ENCODE measurements at regions not wholly inside any gene's neighbourhood (a gene's known extent, or its start where the extent isn't known, plus 50 kb on each side); places are given as distances from the start of the nearest gene placed in this dataset.

DNA sequence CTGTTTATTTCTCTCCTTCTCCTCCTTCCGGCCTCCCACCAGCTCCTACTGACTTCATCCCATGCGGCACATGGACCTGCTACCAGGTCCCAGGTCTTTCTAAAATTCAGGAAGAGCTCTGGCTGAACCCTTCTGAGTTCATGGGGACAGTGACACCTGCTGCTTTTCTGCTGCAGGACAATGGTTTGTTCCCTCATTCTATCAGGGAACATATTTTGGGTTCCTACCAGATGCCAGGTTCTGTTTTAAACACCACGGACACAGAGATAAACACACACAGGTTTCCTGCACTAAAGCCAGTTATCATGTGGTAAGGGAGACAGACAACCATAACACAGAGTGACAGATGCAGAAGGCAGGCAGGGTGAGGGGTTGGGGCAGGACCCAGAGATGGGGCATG is 114.0 kb upstream of the RAB4A start (continued):
- TF ChIP-seq ZNF749 (CRISPR knock-in tag; IDR thresholded peaks at IDR 0.05; ENCODE audit: borderline replicate concordance) (no peak), ZNF550 (CRISPR knock-in tag; IDR thresholded peaks at IDR 0.05; ENCODE audit: borderline replicate concordance) (no peak), MED1 (CRISPR knock-in tag; IDR thresholded peaks at IDR 0.05) (0 out of 2 replicates have a peak, but pooled peaks have one; percentile 24), SIX4 (CRISPR knock-in tag; IDR thresholded peaks at IDR 0.05) (no peak), HMG20A (CRISPR knock-in tag; IDR thresholded peaks at IDR 0.05; ENCODE audit: borderline replicate concordance) (no peak), XRCC5 (optimal IDR thresholded peaks at IDR 0.05; ENCODE audit: low read length) (peak; percentile 28), NFYC (CRISPR knock-in tag; IDR thresholded peaks at IDR 0.05) (no peak), RXRB (CRISPR knock-in tag; IDR thresholded peaks at IDR 0.05; ENCODE audit: borderline replicate concordance) (peak; percentile 31; the same call in 1 of the 2 replicates), GABPB1 (CRISPR knock-in tag; IDR thresholded peaks at IDR 0.05) (no peak), ZKSCAN8 (CRISPR knock-in tag; IDR thresholded peaks at IDR 0.05; ENCODE audit: borderline replicate concordance) (no peak), SOX13 (IDR thresholded peaks at IDR 0.05) (no peak), SOX13 (CRISPR knock-in tag; conservative IDR thresholded peaks at IDR 0.05 in 1 of 2, IDR thresholded peaks at IDR 0.05 in 1 of 2) (no peak), ZNF180 (CRISPR knock-in tag; IDR thresholded peaks at IDR 0.05; ENCODE audit: borderline replicate concordance, low read depth) (no peak), RAD21 (CRISPR knock-in tag; IDR thresholded peaks at IDR 0.05) (peak; percentile 90), SOX6 (IDR thresholded peaks at IDR 0.05) (no peak), SOX6 (CRISPR knock-in tag; IDR thresholded peaks at IDR 0.05) (peak; percentile 37; the same call in 1 of the 2 replicates)
- TF ChIP-seq, protein P1, sequence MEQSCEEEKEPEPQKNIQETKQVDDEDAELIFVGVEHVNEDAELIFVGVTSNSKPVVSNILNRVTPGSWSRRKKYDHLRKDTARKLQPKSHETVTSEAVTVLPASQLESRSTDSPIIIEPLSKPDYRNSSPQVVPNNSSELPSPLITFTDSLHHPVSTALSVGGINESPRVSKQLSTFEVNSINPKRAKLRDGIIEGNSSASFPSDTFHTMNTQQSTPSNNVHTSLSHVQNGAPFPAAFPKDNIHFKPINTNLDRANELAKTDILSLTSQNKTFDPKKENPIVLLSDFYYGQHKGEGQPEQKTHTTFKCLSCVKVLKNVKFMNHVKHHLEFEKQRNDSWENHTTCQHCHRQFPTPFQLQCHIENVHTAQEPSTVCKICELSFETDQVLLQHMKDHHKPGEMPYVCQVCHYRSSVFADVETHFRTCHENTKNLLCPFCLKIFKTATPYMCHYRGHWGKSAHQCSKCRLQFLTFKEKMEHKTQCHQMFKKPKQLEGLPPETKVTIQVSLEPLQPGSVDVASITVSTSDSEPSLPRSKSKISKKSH (CRISPR knock-in tag; IDR thresholded peaks at IDR 0.05; ENCODE audit: borderline replicate concordance): no peak
- TF ChIP-seq, protein P2, sequence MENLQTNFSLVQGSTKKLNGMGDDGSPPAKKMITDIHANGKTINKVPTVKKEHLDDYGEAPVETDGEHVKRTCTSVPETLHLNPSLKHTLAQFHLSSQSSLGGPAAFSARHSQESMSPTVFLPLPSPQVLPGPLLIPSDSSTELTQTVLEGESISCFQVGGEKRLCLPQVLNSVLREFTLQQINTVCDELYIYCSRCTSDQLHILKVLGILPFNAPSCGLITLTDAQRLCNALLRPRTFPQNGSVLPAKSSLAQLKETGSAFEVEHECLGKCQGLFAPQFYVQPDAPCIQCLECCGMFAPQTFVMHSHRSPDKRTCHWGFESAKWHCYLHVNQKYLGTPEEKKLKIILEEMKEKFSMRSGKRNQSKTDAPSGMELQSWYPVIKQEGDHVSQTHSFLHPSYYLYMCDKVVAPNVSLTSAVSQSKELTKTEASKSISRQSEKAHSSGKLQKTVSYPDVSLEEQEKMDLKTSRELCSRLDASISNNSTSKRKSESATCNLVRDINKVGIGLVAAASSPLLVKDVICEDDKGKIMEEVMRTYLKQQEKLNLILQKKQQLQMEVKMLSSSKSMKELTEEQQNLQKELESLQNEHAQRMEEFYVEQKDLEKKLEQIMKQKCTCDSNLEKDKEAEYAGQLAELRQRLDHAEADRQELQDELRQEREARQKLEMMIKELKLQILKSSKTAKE (CRISPR knock-in tag; IDR thresholded peaks at IDR 0.05; ENCODE audit: borderline replicate concordance): no peak
- TF ChIP-seq, protein P3, sequence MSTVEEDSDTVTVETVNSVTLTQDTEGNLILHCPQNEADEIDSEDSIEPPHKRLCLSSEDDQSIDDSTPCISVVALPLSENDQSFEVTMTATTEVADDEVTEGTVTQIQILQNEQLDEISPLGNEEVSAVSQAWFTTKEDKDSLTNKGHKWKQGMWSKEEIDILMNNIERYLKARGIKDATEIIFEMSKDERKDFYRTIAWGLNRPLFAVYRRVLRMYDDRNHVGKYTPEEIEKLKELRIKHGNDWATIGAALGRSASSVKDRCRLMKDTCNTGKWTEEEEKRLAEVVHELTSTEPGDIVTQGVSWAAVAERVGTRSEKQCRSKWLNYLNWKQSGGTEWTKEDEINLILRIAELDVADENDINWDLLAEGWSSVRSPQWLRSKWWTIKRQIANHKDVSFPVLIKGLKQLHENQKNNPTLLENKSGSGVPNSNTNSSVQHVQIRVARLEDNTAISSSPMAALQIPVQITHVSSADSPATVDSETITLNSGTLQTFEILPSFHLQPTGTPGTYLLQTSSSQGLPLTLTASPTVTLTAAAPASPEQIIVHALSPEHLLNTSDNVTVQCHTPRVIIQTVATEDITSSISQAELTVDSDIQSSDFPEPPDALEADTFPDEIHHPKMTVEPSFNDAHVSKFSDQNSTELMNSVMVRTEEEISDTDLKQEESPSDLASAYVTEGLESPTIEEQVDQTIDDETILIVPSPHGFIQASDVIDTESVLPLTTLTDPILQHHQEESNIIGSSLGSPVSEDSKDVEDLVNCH (CRISPR knock-in tag; IDR thresholded peaks at IDR 0.05): no peak
- TF ChIP-seq, protein P4, sequence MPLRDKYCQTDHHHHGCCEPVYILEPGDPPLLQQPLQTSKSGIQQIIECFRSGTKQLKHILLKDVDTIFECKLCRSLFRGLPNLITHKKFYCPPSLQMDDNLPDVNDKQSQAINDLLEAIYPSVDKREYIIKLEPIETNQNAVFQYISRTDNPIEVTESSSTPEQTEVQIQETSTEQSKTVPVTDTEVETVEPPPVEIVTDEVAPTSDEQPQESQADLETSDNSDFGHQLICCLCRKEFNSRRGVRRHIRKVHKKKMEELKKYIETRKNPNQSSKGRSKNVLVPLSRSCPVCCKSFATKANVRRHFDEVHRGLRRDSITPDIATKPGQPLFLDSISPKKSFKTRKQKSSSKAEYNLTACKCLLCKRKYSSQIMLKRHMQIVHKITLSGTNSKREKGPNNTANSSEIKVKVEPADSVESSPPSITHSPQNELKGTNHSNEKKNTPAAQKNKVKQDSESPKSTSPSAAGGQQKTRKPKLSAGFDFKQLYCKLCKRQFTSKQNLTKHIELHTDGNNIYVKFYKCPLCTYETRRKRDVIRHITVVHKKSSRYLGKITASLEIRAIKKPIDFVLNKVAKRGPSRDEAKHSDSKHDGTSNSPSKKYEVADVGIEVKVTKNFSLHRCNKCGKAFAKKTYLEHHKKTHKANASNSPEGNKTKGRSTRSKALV (CRISPR knock-in tag; IDR thresholded peaks at IDR 0.05): no peak
- TF ChIP-seq, protein P5, sequence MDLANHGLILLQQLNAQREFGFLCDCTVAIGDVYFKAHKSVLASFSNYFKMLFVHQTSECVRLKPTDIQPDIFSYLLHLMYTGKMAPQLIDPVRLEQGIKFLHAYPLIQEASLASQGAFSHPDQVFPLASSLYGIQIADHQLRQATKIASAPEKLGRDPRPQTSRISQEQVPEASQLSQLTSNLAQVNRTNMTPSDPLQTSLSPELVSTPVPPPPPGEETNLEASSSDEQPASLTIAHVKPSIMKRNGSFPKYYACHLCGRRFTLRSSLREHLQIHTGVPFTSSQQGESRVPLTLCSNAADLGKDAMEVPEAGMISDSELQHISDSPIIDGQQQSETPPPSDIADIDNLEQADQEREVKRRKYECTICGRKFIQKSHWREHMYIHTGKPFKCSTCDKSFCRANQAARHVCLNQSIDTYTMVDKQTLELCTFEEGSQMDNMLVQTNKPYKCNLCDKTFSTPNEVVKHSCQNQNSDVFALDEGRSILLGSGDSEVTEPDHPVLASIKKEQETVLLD (CRISPR knock-in tag; IDR thresholded peaks at IDR 0.05; ENCODE audit: low read depth): no peak

Data from HepG2 (cell line).